ENCODE measurements at regions not wholly inside any gene's neighbourhood (a gene's known extent, or its start where the extent isn't known, plus 50 kb on each side); places are given as distances from the start of the nearest gene placed in this dataset.
"Not testable (repeated sequence)": the region's sequence is repeated elsewhere in the genome, so short reads cannot be mapped to it uniquely, and the experiment has no call there.

- no peak for DNase-seq
Observed at GRCh38 chr6:134599079-134599478, 281.2 kb upstream of the SGK1 start.

- no peak for DNase-seq
Observed at GRCh38 chr6:134596191-134596590, 278.3 kb upstream of the SGK1 start.

GRCh38 chr6:134594881-134595280, 277.0 kb upstream of the SGK1 start:
- no peak for DNase-seq

GRCh38 chr6:134593887-134594286, 276.0 kb upstream of the SGK1 start:
- DNase-seq = no peak

GRCh38 chr6:134593442-134593841, 275.5 kb upstream of the SGK1 start:
- no peak for DNase-seq

GRCh38 chr6:134593024-134593423, 275.1 kb upstream of the SGK1 start:
- DNase-seq = no peak

- DNase-seq = peak; percentile 67
Observed at GRCh38 chr6:134590449-134590848, 272.5 kb upstream of the SGK1 start.

GRCh38 chr6:134590004-134590403, 272.1 kb upstream of the SGK1 start:
- no peak for DNase-seq

GRCh38 chr6:134589512-134589911, 271.6 kb upstream of the SGK1 start:
- peak; percentile 99 for DNase-seq

- DNase-seq = no peak
Observed at GRCh38 chr6:134588267-134588666, 270.4 kb upstream of the SGK1 start.

GRCh38 chr6:134585517-134585873, 267.6 kb upstream of the SGK1 start:
- DNase-seq = peak; percentile 4

- DNase-seq = no peak
Observed at GRCh38 chr6:134584847-134585516, 267.1 kb upstream of the SGK1 start.

- peak; percentile 20 for DNase-seq
Observed at GRCh38 chr6:134577998-134578397, 260.1 kb upstream of the SGK1 start.

GRCh38 chr6:134575221-134575620, 257.3 kb upstream of the SGK1 start:
- DNase-seq = no peak

- DNase-seq = no peak
Observed at GRCh38 chr6:134574491-134574890, 256.6 kb upstream of the SGK1 start.

- not testable (repeated sequence) for DNase-seq
Observed at GRCh38 chr6:134569996-134570395, 252.1 kb upstream of the SGK1 start.

GRCh38 chr6:134564705-134565104, 246.8 kb upstream of the SGK1 start:
- DNase-seq = no peak

- no peak for DNase-seq
Observed at GRCh38 chr6:134560019-134560418, 242.1 kb upstream of the SGK1 start.

- no peak for DNase-seq
Observed at GRCh38 chr6:134557509-134557908, 239.6 kb upstream of the SGK1 start.

GRCh38 chr6:134555672-134556071, 237.8 kb upstream of the SGK1 start:
- no peak for DNase-seq

GRCh38 chr6:134553936-134554335, 236.0 kb upstream of the SGK1 start:
- peak; percentile 70 for DNase-seq

GRCh38 chr6:134551245-134551960, 233.5 kb upstream of the SGK1 start:
- peak; percentile 86 for DNase-seq

GRCh38 chr6:134550604-134551003, 232.7 kb upstream of the SGK1 start:
- DNase-seq = peak; percentile 83

GRCh38 chr6:134549854-134550253, 231.9 kb upstream of the SGK1 start:
- no peak for DNase-seq

Data from fibroblast of skin of right biceps (primary cell).